Mesodermal cell (in vitro differentiated cells): ENCODE measurements at regions not wholly inside any gene's neighbourhood (a gene's known extent, or its start where the extent isn't known, plus 50 kb on each side); places are given as distances from the start of the nearest gene placed in this dataset.

Experiments
- H3K27ac ChIP-seq: 2 replicates; pipeline ENCODE4 v1.7.0; 2013; ENCODE audit warnings: mild to moderate bottlenecking, low read depth, low read length, moderate library complexity; ENCODE audit not compliant: severe bottlenecking
- H3K36me3 ChIP-seq: 2 replicates; pipeline ENCODE4 v1.7.1; 2013; ENCODE audit warnings: mild to moderate bottlenecking, low read length, moderate library complexity; ENCODE audit not compliant: control insufficient read depth, insufficient read depth
- H3K4me1 ChIP-seq: one replicate; pipeline ENCODE4 v1.7.1; 2013; ENCODE audit warnings: mild to moderate bottlenecking, low read length; ENCODE audit not compliant: insufficient read depth, control insufficient read depth, poor library complexity, severe bottlenecking
- H3K4me3 ChIP-seq: 2 replicates; pipeline ENCODE4 v1.7.0; 2013; ENCODE audit warnings: low read length, control low read depth, mild to moderate bottlenecking; ENCODE audit not compliant: insufficient read depth, poor library complexity, severe bottlenecking; ENCODE audit errors: extremely low read depth
- H3K9me3 ChIP-seq: 2 replicates; pipeline ENCODE4 v1.7.1; 2013; ENCODE audit warnings: mild to moderate bottlenecking, low read length, moderate library complexity; ENCODE audit not compliant: control insufficient read depth
- WGBS, 2 experiments: methylation state at CpG; one replicate each; pipeline ENCODE4 v1.1.5; 2013; ENCODE audit warnings: missing lambda C conversion rate in 2 of 2; ENCODE audit not compliant: insufficient coverage in 2 of 2; 5-methylcytosine and 5-hydroxymethylcytosine counted together

GRCh38 chr6:98648211-98648914 is 186.0 kb upstream of the POU3F2 start:
- Histone ChIP-seq H3K4me3 (no peak overlapping the region), H3K9me3 (no peaks in the 10 kb centered on the region), H3K36me3 (no peaks in the 10 kb centered on the region), H3K4me1 (peaks cover 10% of the 10 kb centered on the region), H3K27ac (no peak overlapping the region)
- WGBS, 2 experiments = 67 to 93% methylated on average over 1 to 2 of the region's 7 CpGs

- H3K27ac ChIP-seq = no peak overlapping the region
- H3K9me3 ChIP-seq = no peaks in the 10 kb centered on the region
- H3K4me1 ChIP-seq = peaks cover 10% of the 10 kb centered on the region
- H3K36me3 ChIP-seq = no peaks in the 10 kb centered on the region
- WGBS, 2 experiments = 77 to 79% methylated on average over 3 of the region's 3 CpGs
- no peak overlapping the region for H3K4me3 ChIP-seq
Measured at GRCh38 chr6:98650941-98651340, 183.4 kb upstream of the POU3F2 start.

- H3K27ac ChIP-seq = no peak overlapping the region
- H3K36me3 ChIP-seq = no peaks in the 10 kb centered on the region
- no peaks in the 10 kb centered on the region for H3K9me3 ChIP-seq
- WGBS, 2 experiments = 43 to 83% methylated on average over 1 of the region's 2 CpGs
- no peak overlapping the region for H3K4me3 ChIP-seq
- H3K4me1 ChIP-seq = peaks cover 10% of the 10 kb centered on the region
Measured at GRCh38 chr6:98653179-98653578, 181.2 kb upstream of the POU3F2 start.

GRCh38 chr6:98657764-98658163 is 176.6 kb upstream of the POU3F2 start:
- Histone ChIP-seq H3K27ac (no peak overlapping the region), H3K4me1 (no peaks in the 10 kb centered on the region), H3K9me3 (no peaks in the 10 kb centered on the region), H3K4me3 (no peak overlapping the region), H3K36me3 (no peaks in the 10 kb centered on the region)
- 85 to 86% methylated on average over 1 to 3 of the region's 5 CpGs for WGBS, 2 experiments

GRCh38 chr6:98669371-98669770 is 165.0 kb upstream of the POU3F2 start:
- H3K4me1 ChIP-seq = no peaks in the 10 kb centered on the region
- no peaks in the 10 kb centered on the region for H3K9me3 ChIP-seq
- H3K4me3 ChIP-seq = no peak overlapping the region
- H3K27ac ChIP-seq = no peak overlapping the region
- no peaks in the 10 kb centered on the region for H3K36me3 ChIP-seq

- Histone ChIP-seq H3K36me3 (no peaks in the 10 kb centered on the region), H3K9me3 (no peaks in the 10 kb centered on the region), H3K4me3 (no peak overlapping the region), H3K27ac (no peak overlapping the region), H3K4me1 (no peaks in the 10 kb centered on the region)
- WGBS, 2 experiments = no CpG with 5 or more reads among the region's 3 CpGs
Measured at GRCh38 chr6:98670045-98670746, 164.2 kb upstream of the POU3F2 start.

GRCh38 chr6:98672681-98673475 is 161.5 kb upstream of the POU3F2 start:
- H3K4me3 ChIP-seq = no peak overlapping the region
- no peak overlapping the region for H3K27ac ChIP-seq
- H3K36me3 ChIP-seq = no peaks in the 10 kb centered on the region
- no peaks in the 10 kb centered on the region for H3K9me3 ChIP-seq
- no CpG with 5 or more reads among the region's 1 CpG for WGBS, 2 experiments
- no peaks in the 10 kb centered on the region for H3K4me1 ChIP-seq

- H3K27ac ChIP-seq = no peak overlapping the region
- H3K4me1 ChIP-seq = no peaks in the 10 kb centered on the region
- WGBS, 2 experiments = 83 to 100% methylated on average over 1 to 2 of the region's 2 CpGs
- H3K4me3 ChIP-seq = no peak overlapping the region
- H3K9me3 ChIP-seq = no peaks in the 10 kb centered on the region
- no peaks in the 10 kb centered on the region for H3K36me3 ChIP-seq
Measured at GRCh38 chr6:98678481-98678880, 155.9 kb upstream of the POU3F2 start.

GRCh38 chr6:98686008-98686601 is 148.3 kb upstream of the POU3F2 start:
- whole genome bisulfite sequencing, 2 experiments = no CpG with 5 or more reads among the region's 1 CpG
- no peaks in the 10 kb centered on the region for H3K4me1 ChIP-seq
- no peak overlapping the region for H3K27ac ChIP-seq
- no peak overlapping the region for H3K4me3 ChIP-seq
- H3K9me3 ChIP-seq = no peaks in the 10 kb centered on the region
- H3K36me3 ChIP-seq = no peaks in the 10 kb centered on the region

GRCh38 chr6:98687752-98688151 is 146.6 kb upstream of the POU3F2 start:
- H3K4me1 ChIP-seq = no peaks in the 10 kb centered on the region
- H3K36me3 ChIP-seq = no peaks in the 10 kb centered on the region
- no peaks in the 10 kb centered on the region for H3K9me3 ChIP-seq
- 89% methylated on average over 3 of the region's 4 CpGs; no CpG with 5 or more reads in 1 of the 2 experiments for WGBS, 2 experiments
- no peak overlapping the region for H3K4me3 ChIP-seq
- no peak overlapping the region for H3K27ac ChIP-seq
